ENCODE measurements at regions not wholly inside any gene's neighbourhood (a gene's known extent, or its start where the extent isn't known, plus 50 kb on each side); places are given as distances from the start of the nearest gene placed in this dataset.
"Not testable (repeated sequence)": the region's sequence is repeated elsewhere in the genome, so short reads cannot be mapped to it uniquely, and the experiment has no call there.

GRCh38 chr3:66555214-66555844, 54.5 kb upstream of the LRIG1 start:
- peak; percentile 59 for ATAC-seq

GRCh38 chr3:66557170-66557569, 56.3 kb upstream of the LRIG1 start:
- BruUV-seq (replicated peaks) = no TSS peak
- Histone ChIP-seq H4K20me1 (ENCODE audit: low read length) (no peaks in the 10 kb centered on the region), H3K4me1 (ENCODE audit: insufficient read depth, low read length) (peaks cover 17% of the 10 kb centered on the region; the same call in 1 of the 2 replicates), H3K4me2 (ENCODE audit: low read length) (no peak overlapping the region), H3K4me3 (ENCODE audit: low read length) (no peak overlapping the region), H3K9me3 (ENCODE audit: low read length) (no peaks in the 10 kb centered on the region), H3F3A (ENCODE audit: low read length, unreplicated experiment) (no peaks in the 10 kb centered on the region), H3K27me3 (ENCODE audit: low read length) (no peaks in the 10 kb centered on the region), H3K9me2 (replicated peaks; ENCODE audit: low read length) (no peaks in the 10 kb centered on the region), H2AFZ (ENCODE audit: low read length) (no peak overlapping the region), H3K9ac (ENCODE audit: low read length) (no peak overlapping the region), H3K27ac (ENCODE audit: low read length) (no peak overlapping the region), H3K79me2 (ENCODE audit: low read length) (no peaks in the 10 kb centered on the region), H3K36me3 (ENCODE audit: low read depth, low read length) (no peaks in the 10 kb centered on the region)
- DNase-seq (no peak), ATAC-seq (no peak)
- TF ChIP-seq EZH2 (IDR thresholded peaks at IDR 0.05; ENCODE audit: low read length, unreplicated experiment) (no peak), EZH2phosphoT487 (IDR thresholded peaks at IDR 0.05; ENCODE audit: borderline replicate concordance, low read length) (no peak), CTCF (conservative IDR thresholded peaks at IDR 0.05; ENCODE audit: low read depth, low read length) (no peak)
- intact Hi-C loops (cut with micrococcal nuclease) = no loop called here
- ChIA-PET POLR2A (ENCODE audit: unreplicated experiment) (no interaction called here), CTCF (no interaction called here)

More at GRCh38 chr3:66555214-66555844, 54.5 kb upstream of the LRIG1 start:
- Histone ChIP-seq H2AFZ (ENCODE audit: low read length) (no peak overlapping the region), H4K20me1 (ENCODE audit: low read length) (no peaks in the 10 kb centered on the region), H3K9me2 (replicated peaks; ENCODE audit: low read length) (no peaks in the 10 kb centered on the region), H3F3A (ENCODE audit: low read length, unreplicated experiment) (no peaks in the 10 kb centered on the region), H3K4me3 (ENCODE audit: low read length) (no peak overlapping the region), H3K27me3 (ENCODE audit: low read length) (no peaks in the 10 kb centered on the region), H3K4me1 (ENCODE audit: insufficient read depth, low read length) (peaks cover 17% of the 10 kb centered on the region; the same call in 1 of the 2 replicates), H3K27ac (ENCODE audit: low read length) (no peak overlapping the region), H3K4me2 (ENCODE audit: low read length) (no peak overlapping the region), H3K9me3 (ENCODE audit: low read length) (no peaks in the 10 kb centered on the region), H3K79me2 (ENCODE audit: low read length) (no peaks in the 10 kb centered on the region), H3K9ac (ENCODE audit: low read length) (no peak overlapping the region), H3K36me3 (ENCODE audit: low read depth, low read length) (no peaks in the 10 kb centered on the region)
- BruUV-seq (replicated peaks) = no TSS peak
- DNase-seq = peak; percentile 67
- ChIA-PET POLR2A (ENCODE audit: unreplicated experiment) (interaction anchor here (0.5 to 0.7 kb wide), 3 partner anchors 39 to 207 kb away, joined by 3 read pairs; no protein-coding TSS in a partner anchor), CTCF (no interaction called here)
- no peak for TF ChIP-seq EZH2phosphoT487 (IDR thresholded peaks at IDR 0.05; ENCODE audit: borderline replicate concordance, low read length)
- TF ChIP-seq EZH2 (IDR thresholded peaks at IDR 0.05; ENCODE audit: low read length, unreplicated experiment) = no peak
- no peak for TF ChIP-seq CTCF (conservative IDR thresholded peaks at IDR 0.05; ENCODE audit: low read depth, low read length)
- intact Hi-C loops (cut with micrococcal nuclease) = loop anchor here (2.0 kb wide), 1 partner anchor 55 kb away; the partner anchor contains the start of gene LRIG1

GRCh38 chr3:66559924-66560323, 59.1 kb upstream of the LRIG1 start:
- H3K4me3 ChIP-seq (ENCODE audit: low read length); H2AFZ ChIP-seq (ENCODE audit: low read length); H3F3A ChIP-seq (ENCODE audit: low read length, unreplicated experiment); H3K9me3 ChIP-seq (ENCODE audit: low read length); H3K36me3 ChIP-seq (ENCODE audit: low read depth, low read length); H3K9me2 ChIP-seq (replicated peaks; ENCODE audit: low read length); intact Hi-C loops (cut with micrococcal nuclease); ATAC-seq; H3K4me1 ChIP-seq (ENCODE audit: insufficient read depth, low read length); DNase-seq; BruUV-seq (replicated peaks); H3K4me2 ChIP-seq (ENCODE audit: low read length); POLR2A ChIA-PET (ENCODE audit: unreplicated experiment); H3K79me2 ChIP-seq (ENCODE audit: low read length); H3K27ac ChIP-seq (ENCODE audit: low read length); CTCF ChIA-PET; H3K27me3 ChIP-seq (ENCODE audit: low read length); H3K9ac ChIP-seq (ENCODE audit: low read length); H4K20me1 ChIP-seq (ENCODE audit: low read length): not testable (repeated sequence)
